GM12892 (cell line): ENCODE measurements at regions not wholly inside any gene's neighbourhood (a gene's known extent, or its start where the extent isn't known, plus 50 kb on each side); places are given as distances from the start of the nearest gene placed in this dataset.

ENCODE experiments used
- POLR2AphosphoS5 ChIP-seq: IDR thresholded peaks from 2 replicates; pipeline ENCODE4 v1.6.1; 2011; ENCODE audit warnings: low read depth, low read length, control low read depth
- TAF1 ChIP-seq: IDR thresholded peaks from 2 replicates; pipeline ENCODE4 v1.6.1; 2011; ENCODE audit warnings: low read depth, mild to moderate bottlenecking, control low read depth, low read length, borderline replicate concordance

DNA sequence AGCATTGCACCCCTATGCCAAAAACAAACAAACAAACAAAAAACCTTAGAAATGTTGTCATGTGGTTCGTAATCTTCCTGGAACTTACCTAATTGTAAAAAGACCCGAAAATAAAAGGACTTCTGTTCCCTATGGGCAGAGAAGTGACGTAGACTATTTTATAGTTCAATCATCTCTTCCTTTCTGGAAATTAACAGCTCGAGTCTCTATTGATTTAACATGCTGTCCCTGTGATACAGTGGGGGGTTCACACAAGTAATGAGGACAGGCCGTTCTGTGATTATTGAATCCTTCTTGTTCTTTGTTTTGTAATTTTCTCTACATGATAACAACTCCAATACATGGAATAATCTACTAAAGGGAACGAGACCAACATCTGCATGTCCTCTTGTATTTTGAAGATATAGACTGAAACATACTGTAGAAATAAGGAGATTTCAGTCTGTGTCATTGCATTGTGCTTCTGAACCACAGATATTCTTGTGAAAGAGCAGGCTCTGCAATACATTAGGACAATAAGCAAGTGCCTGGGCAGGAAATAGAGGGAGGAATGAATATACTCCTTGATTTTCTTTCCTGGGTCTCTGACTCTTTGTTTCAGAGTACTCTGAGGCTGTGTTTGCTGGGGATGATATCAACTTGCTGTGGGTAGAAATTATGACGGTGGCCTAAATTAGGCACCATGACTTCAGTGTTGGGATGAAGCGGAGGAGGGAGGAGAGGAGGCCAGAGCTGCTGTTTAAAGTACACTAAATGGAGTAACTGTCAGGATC is 65.7 kb upstream of the PPM1B start:
- no peak for TF ChIP-seq POLR2AphosphoS5
- no peak for TF ChIP-seq TAF1
